GM23248 (cell line): ENCODE measurements at regions not wholly inside any gene's neighbourhood (a gene's known extent, or its start where the extent isn't known, plus 50 kb on each side); places are given as distances from the start of the nearest gene placed in this dataset.

Experiments used
- DNase-seq: peaks from one replicate; pipeline ENCODE4 v3.0.0-alpha.2; 2015
- H2AFZ ChIP-seq: fragments of 200-600 bp; sonication (generic); 2 replicates; pipeline ENCODE4 v1.6.1; 2016; ENCODE audit warnings: antibody characterized with exemption
- H3F3A ChIP-seq: fragments of 200-600 bp; sonication (generic); 2 replicates; pipeline ENCODE4 v1.6.1; 2016; ENCODE audit warnings: mild to moderate bottlenecking, antibody characterized with exemption, mixed run types; ENCODE audit not compliant: insufficient read depth
- H3K27ac ChIP-seq: fragments of 200-600 bp; sonication (generic); 2 replicates; pipeline ENCODE4 v1.5.1; 2016; ENCODE audit warnings: mild to moderate bottlenecking
- H3K27me3 ChIP-seq: fragments of 200-600 bp; sonication (generic); replicated peaks from 2 replicates; pipeline ENCODE4 v1.6.1; 2016; ENCODE audit warnings: mild to moderate bottlenecking; ENCODE audit not compliant: insufficient read depth
- H3K36me3 ChIP-seq: fragments of 200-600 bp; sonication (generic); 2 replicates; pipeline ENCODE4 v1.6.1; 2016; ENCODE audit warnings: low read depth, mild to moderate bottlenecking
- H3K4me1 ChIP-seq: fragments of 200-600 bp; sonication (generic); 2 replicates; pipeline ENCODE4 v1.6.1; 2016; ENCODE audit warnings: mild to moderate bottlenecking; ENCODE audit not compliant: insufficient read depth
- H3K4me2 ChIP-seq: fragments of 200-600 bp; sonication (generic); one replicate; pipeline ENCODE4 v1.6.1; 2016; ENCODE audit warnings: mild to moderate bottlenecking; ENCODE audit not compliant: unreplicated experiment
- H3K4me3 ChIP-seq: fragments of 200-600 bp; sonication (generic); 2 replicates; pipeline ENCODE4 v1.5.1; 2016; ENCODE audit warnings: mild to moderate bottlenecking
- H3K79me2 ChIP-seq: fragments of 200-600 bp; sonication (generic); 2 replicates; pipeline ENCODE4 v1.6.1; 2016; ENCODE audit warnings: mild to moderate bottlenecking; ENCODE audit not compliant: insufficient read depth
- H3K9ac ChIP-seq: fragments of 200-600 bp; sonication (generic); 2 replicates; pipeline ENCODE4 v1.6.1; 2016; ENCODE audit warnings: mild to moderate bottlenecking
- H3K9me2 ChIP-seq: fragments of 200-600 bp; sonication (generic); 2 replicates; pipeline ENCODE4 v1.6.1; 2016; ENCODE audit warnings: mixed run types, mild to moderate bottlenecking, moderate library complexity; ENCODE audit not compliant: insufficient read depth
- H3K9me3 ChIP-seq: fragments of 200-600 bp; sonication (generic); one replicate; pipeline ENCODE4 v1.6.1; 2017; ENCODE audit warnings: low read depth
- H4K20me1 ChIP-seq: fragments of 200-600 bp; sonication (generic); 2 replicates; pipeline ENCODE4 v1.6.0; 2016; ENCODE audit not compliant: insufficient read depth
- EZH2 ChIP-seq: fragments of 200-600 bp; sonication (generic); IDR thresholded peaks from 2 replicates; pipeline ENCODE4 v1.6.1; 2018; ENCODE audit warnings: antibody characterized with exemption, mild to moderate bottlenecking; ENCODE audit not compliant: insufficient read depth, poor library complexity, severe bottlenecking
- EZH2phosphoT487 ChIP-seq: fragments of 200-600 bp; sonication (generic); IDR thresholded peaks from 2 replicates; pipeline ENCODE4 v1.6.1; 2018; ENCODE audit warnings: antibody characterized with exemption, moderate library complexity, mild to moderate bottlenecking, low read depth; ENCODE audit not compliant: insufficient read depth
- WGBS, 2 experiments: methylation state at CpG; one replicate each; pipeline ENCODE4 v1.1.6; 2015 to 2017; ENCODE audit warnings: low lambda C conversion rate in 2 of 2, low coverage in 1 of 2; ENCODE audit errors: missing lambda C conversion rate in 2 of 2; 5-methylcytosine and 5-hydroxymethylcytosine counted together
- in situ Hi-C: fragments of 300-500 bp; cut with MboI; formaldehyde crosslinking; loops from 2 replicates; pipeline ENCODE4 v1.15.0; 2020

DNA sequence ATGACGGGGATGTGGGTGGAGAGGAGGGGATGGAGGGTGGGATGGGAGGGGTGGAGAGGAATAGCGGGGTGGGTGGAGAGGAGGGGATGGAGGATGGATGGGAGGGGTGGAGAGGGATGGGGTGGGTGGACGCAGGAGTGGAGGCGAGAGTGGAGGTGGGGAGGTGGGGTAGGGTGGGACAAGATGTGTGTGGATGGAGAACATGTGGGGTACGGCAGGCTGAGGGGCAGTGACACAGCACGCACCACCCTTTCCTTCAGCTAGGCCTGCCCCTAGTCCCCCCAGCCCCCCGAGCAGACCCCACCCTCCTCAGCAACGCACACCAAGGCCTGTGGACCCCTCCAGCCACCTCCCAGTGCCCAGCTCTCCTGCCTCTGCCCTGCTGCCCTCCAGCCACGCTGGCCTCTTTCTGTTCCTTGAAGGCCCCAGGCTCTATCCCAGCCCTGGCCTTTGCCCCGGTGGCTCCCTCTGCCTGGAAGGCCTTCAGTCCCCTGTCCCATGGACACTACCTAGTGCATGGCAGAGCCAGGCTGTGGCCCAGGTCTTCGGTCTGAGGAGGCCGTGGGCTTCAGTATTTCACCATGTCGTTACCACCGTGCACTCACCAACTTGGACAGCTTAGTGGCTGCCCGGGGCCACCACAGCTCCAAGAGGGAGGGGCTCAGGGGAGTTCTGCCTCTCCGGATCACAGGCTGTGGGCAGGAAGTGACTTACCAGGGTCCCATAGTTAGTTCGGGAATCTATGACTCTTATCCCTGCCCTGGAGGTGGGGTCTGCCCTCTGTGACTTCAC lies 78.4 kb upstream of the PMEPA1 start:
- Histone ChIP-seq H3K4me2 (no peak overlapping the region), H3K9ac (no peak overlapping the region), H3K27me3 (peaks cover 13% of the 10 kb centered on the region; the same call in 1 of the 2 replicates), H2AFZ (no peak overlapping the region), H3F3A (no peaks in the 10 kb centered on the region), H3K27ac (no peak overlapping the region), H3K79me2 (no peaks in the 10 kb centered on the region), H3K4me1 (no peaks in the 10 kb centered on the region), H3K9me2 (no peaks in the 10 kb centered on the region), H3K9me3 (no peaks in the 10 kb centered on the region), H3K4me3 (no peak overlapping the region), H4K20me1 (no peaks in the 10 kb centered on the region), H3K36me3 (no peaks in the 10 kb centered on the region)
- TF ChIP-seq EZH2phosphoT487 (no peak), EZH2 (no peak)
- DNase-seq, result no peak
- WGBS, 2 experiments, result 84 to 89% methylated on average over 9 to 17 of the region's 17 CpGs
- in situ Hi-C loops, result no loop called here

- in situ Hi-C loops, result no loop called here
Observed at GRCh38 chr20:57787151-57787989, 77.6 kb upstream of the PMEPA1 start.

DNA sequence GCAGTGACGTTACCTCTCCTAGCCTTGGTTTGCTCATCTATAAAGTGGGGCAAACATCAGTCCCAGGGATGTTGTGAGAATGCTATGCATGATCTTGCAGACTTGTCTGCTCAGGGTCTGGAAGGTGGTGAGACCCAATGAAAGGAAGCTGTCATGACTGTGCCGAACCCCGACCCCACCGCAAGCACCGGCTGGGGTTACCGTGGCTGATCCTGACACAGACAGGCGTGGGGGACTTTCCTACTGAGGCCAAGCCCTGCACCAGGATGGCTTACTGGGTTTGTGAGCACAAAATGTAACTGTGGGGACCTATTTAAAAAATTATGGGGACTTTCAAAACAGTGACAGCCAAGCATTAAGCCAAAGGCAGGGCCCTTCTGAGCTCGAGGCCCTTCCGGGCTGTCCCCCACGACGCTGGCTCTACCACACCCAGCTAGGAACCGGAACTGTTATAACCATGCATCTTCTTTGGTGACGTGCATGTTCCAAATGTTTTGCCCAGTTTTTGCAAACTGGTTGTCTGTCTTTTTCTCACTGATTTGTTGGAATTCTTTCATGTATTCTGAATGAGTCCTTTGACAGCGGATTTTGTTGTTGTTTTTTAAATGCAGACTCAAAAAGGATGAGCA lies 76.6 kb upstream of the PMEPA1 start:
- 66 to 67% methylated on average over 14 of the region's 14 CpGs for WGBS, 2 experiments
- Histone ChIP-seq H3K4me1 (no peaks in the 10 kb centered on the region), H3K9me3 (no peaks in the 10 kb centered on the region), H3K9ac (no peak overlapping the region), H4K20me1 (no peaks in the 10 kb centered on the region), H3K36me3 (no peaks in the 10 kb centered on the region), H2AFZ (no peak overlapping the region), H3K4me3 (no peak overlapping the region), H3K9me2 (no peaks in the 10 kb centered on the region), H3K79me2 (no peaks in the 10 kb centered on the region), H3K27me3 (peaks cover 13% of the 10 kb centered on the region; the same call in 1 of the 2 replicates), H3K4me2 (no peak overlapping the region), H3F3A (no peaks in the 10 kb centered on the region), H3K27ac (no peak overlapping the region)
- no peak for DNase-seq
- in situ Hi-C loops, result no loop called here
- TF ChIP-seq EZH2phosphoT487 (no peak), EZH2 (no peak)

More at GRCh38 chr20:57787151-57787989, 77.6 kb upstream of the PMEPA1 start:
- no peak overlapping the region for H3K27ac ChIP-seq
- H3K9ac ChIP-seq, result no peak overlapping the region
- DNase-seq, result no peak
- H4K20me1 ChIP-seq, result no peaks in the 10 kb centered on the region
- no peaks in the 10 kb centered on the region for H3K79me2 ChIP-seq
- no peaks in the 10 kb centered on the region for H3F3A ChIP-seq
- 72 to 75% methylated on average over 9 to 10 of the region's 10 CpGs for WGBS, 2 experiments
- no peaks in the 10 kb centered on the region for H3K36me3 ChIP-seq
- no peaks in the 10 kb centered on the region for H3K4me1 ChIP-seq
- no peak overlapping the region for H2AFZ ChIP-seq
- H3K9me2 ChIP-seq, result no peaks in the 10 kb centered on the region
- no peak for TF ChIP-seq EZH2phosphoT487
- no peak for TF ChIP-seq EZH2
- no peak overlapping the region for H3K4me2 ChIP-seq
- no peaks in the 10 kb centered on the region for H3K9me3 ChIP-seq
- H3K4me3 ChIP-seq, result no peak overlapping the region
- H3K27me3 ChIP-seq, result peaks cover 13% of the 10 kb centered on the region; the same call in 1 of the 2 replicates

DNA sequence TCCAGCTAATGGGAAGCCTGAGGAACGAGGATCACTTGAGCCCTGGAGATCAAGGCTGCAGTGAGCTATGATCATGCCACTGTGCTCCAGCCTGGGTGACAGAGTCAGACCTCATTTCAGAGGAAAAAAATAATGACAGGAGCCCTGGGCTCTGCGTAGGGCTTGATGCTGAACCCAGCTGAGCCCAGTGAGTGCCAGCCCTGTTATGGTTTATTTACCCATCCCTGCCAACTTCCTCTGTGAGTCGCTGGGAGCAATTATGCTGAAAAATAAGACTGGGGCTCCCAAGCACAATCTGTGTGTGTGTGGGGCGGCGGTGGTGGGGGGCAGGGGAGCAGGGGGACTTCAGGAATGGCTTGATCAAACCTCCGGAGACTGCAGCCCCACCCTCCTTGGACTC lies 75.9 kb upstream of the PMEPA1 start:
- peak; percentile 15 for DNase-seq
- H3K27ac ChIP-seq, result no peak overlapping the region
- H3F3A ChIP-seq, result no peaks in the 10 kb centered on the region
- in situ Hi-C loops, result no loop called here
- no peaks in the 10 kb centered on the region for H4K20me1 ChIP-seq
- H3K9ac ChIP-seq, result no peak overlapping the region
- no peak overlapping the region for H3K4me3 ChIP-seq
- no peak overlapping the region for H3K4me2 ChIP-seq
- no peaks in the 10 kb centered on the region for H3K9me2 ChIP-seq
- no peaks in the 10 kb centered on the region for H3K36me3 ChIP-seq
- TF ChIP-seq EZH2, result no peak
- no peak for TF ChIP-seq EZH2phosphoT487
- H3K4me1 ChIP-seq, result no peaks in the 10 kb centered on the region
- H3K9me3 ChIP-seq, result no peaks in the 10 kb centered on the region
- peaks cover 9% of the 10 kb centered on the region; the same call in 1 of the 2 replicates for H3K27me3 ChIP-seq
- H3K79me2 ChIP-seq, result no peaks in the 10 kb centered on the region
- WGBS, 2 experiments, result 73 to 78% methylated on average over 6 of the region's 6 CpGs
- H2AFZ ChIP-seq, result no peak overlapping the region
